ENCODE measurements at regions not wholly inside any gene's neighbourhood (a gene's known extent, or its start where the extent isn't known, plus 50 kb on each side); places are given as distances from the start of the nearest gene placed in this dataset.

- ATAC-seq: no peak
- DNase-seq: no peak
- H3K4me3 ChIP-seq (ENCODE audit: low read length): no peak overlapping the region
- H3K4me1 ChIP-seq (ENCODE audit: control insufficient read depth, insufficient read depth, low read length): no peaks in the 10 kb centered on the region
- WGBS: 88% methylated on average over 2 of the region's 2 CpGs
- no peaks in the 10 kb centered on the region for H3K27me3 ChIP-seq (ENCODE audit: control insufficient read depth, insufficient read depth)
- intact Hi-C loops (cut with DNase I): no loop called here
- no peak overlapping the region for H3K27ac ChIP-seq (ENCODE audit: low read length)
- H3K9me3 ChIP-seq (ENCODE audit: control insufficient read depth, low read length): no peaks in the 10 kb centered on the region
These were observed 415.1 kb downstream of the INHBA start for GRCh38 chr7:41287559-41288335.

- Histone ChIP-seq H3K4me3 (ENCODE audit: low read length) (no peak overlapping the region), H3K27ac (ENCODE audit: low read length) (no peak overlapping the region), H3K27me3 (ENCODE audit: control insufficient read depth, insufficient read depth) (no peaks in the 10 kb centered on the region), H3K4me1 (ENCODE audit: control insufficient read depth, insufficient read depth, low read length) (no peaks in the 10 kb centered on the region), H3K9me3 (ENCODE audit: control insufficient read depth, low read length) (no peaks in the 10 kb centered on the region)
- DNase-seq (no peak), ATAC-seq (no peak)
- WGBS: 84% methylated on average over 5 of the region's 5 CpGs
- intact Hi-C loops (cut with DNase I): no loop called here
These were observed 422.4 kb downstream of the INHBA start for GRCh38 chr7:41280491-41280890.

DNA sequence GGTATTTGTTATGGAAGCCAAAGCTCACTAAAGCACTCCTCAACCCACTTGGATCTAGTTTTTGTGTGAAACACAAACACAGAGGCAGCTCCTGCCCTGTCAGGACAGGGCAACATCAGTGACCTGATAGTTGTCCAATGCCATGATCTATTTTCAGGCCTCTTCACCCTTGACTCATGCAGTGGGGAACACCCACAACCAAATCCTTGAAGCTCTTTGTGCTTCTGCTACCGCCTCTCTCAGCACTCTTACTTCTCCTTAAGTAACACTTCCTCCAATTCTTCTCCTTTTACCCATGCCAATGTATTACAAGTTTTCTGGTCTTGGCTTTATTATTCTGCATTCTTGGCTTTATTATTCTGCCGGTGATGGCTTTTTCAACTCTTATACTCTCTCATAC is 425.3 kb downstream of the INHBA start:
- DNase-seq (no peak), ATAC-seq (no peak)
- H3K4me1 ChIP-seq (ENCODE audit: control insufficient read depth, insufficient read depth, low read length): no peaks in the 10 kb centered on the region
- WGBS: 80% methylated on average over 2 of the region's 2 CpGs
- no peaks in the 10 kb centered on the region for H3K9me3 ChIP-seq (ENCODE audit: control insufficient read depth, low read length)
- intact Hi-C loops (cut with DNase I): no loop called here
- H3K4me3 ChIP-seq (ENCODE audit: low read length): no peak overlapping the region
- no peak overlapping the region for H3K27ac ChIP-seq (ENCODE audit: low read length)
- no peaks in the 10 kb centered on the region for H3K27me3 ChIP-seq (ENCODE audit: control insufficient read depth, insufficient read depth)

- ATAC-seq (no peak), DNase-seq (no peak)
- H3K9me3 ChIP-seq (ENCODE audit: control insufficient read depth, low read length): no peaks in the 10 kb centered on the region
- 90% methylated on average over 9 of the region's 9 CpGs for WGBS
- no peak overlapping the region for H3K4me3 ChIP-seq (ENCODE audit: low read length)
- no peak overlapping the region for H3K27ac ChIP-seq (ENCODE audit: low read length)
- no peaks in the 10 kb centered on the region for H3K27me3 ChIP-seq (ENCODE audit: control insufficient read depth, insufficient read depth)
- intact Hi-C loops (cut with DNase I): no loop called here
- no peaks in the 10 kb centered on the region for H3K4me1 ChIP-seq (ENCODE audit: control insufficient read depth, insufficient read depth, low read length)
These were observed 427.6 kb downstream of the INHBA start for GRCh38 chr7:41275255-41275654.

GRCh38 chr7:41274179-41274578 is 428.7 kb downstream of the INHBA start:
- Histone ChIP-seq H3K27ac (ENCODE audit: low read length) (no peak overlapping the region), H3K27me3 (ENCODE audit: control insufficient read depth, insufficient read depth) (no peaks in the 10 kb centered on the region), H3K4me3 (ENCODE audit: low read length) (no peak overlapping the region), H3K9me3 (ENCODE audit: control insufficient read depth, low read length) (no peaks in the 10 kb centered on the region), H3K4me1 (ENCODE audit: control insufficient read depth, insufficient read depth, low read length) (no peaks in the 10 kb centered on the region)
- DNase-seq (no peak), ATAC-seq (no peak)
- 45% methylated on average over 5 of the region's 5 CpGs for WGBS
- intact Hi-C loops (cut with DNase I): no loop called here

DNA sequence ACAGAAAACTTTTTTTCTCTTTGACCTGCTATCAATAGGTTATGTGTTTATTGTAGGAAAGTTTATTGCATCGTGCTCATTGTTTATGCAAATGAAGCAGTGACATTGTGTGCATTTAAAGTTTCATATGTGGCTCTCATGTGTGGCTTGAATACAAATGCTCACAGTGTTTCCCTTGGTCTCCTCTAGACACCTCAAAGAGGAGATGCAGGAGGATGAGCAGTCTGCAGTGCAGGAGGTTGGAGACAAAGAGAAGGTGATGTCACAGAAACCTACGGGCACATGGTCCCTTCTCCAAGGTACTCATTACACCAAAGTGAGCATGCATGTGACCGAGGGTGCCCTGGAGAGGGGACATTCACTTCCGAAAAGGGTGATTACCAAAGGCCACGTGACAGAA is 430.2 kb downstream of the INHBA start:
- Histone ChIP-seq H3K4me1 (ENCODE audit: control insufficient read depth, insufficient read depth, low read length) (no peaks in the 10 kb centered on the region), H3K9me3 (ENCODE audit: control insufficient read depth, low read length) (no peaks in the 10 kb centered on the region), H3K4me3 (ENCODE audit: low read length) (no peak overlapping the region), H3K27me3 (ENCODE audit: control insufficient read depth, insufficient read depth) (no peaks in the 10 kb centered on the region), H3K27ac (ENCODE audit: low read length) (no peak overlapping the region)
- no peak for DNase-seq
- no peak for ATAC-seq
- intact Hi-C loops (cut with DNase I): no loop called here
- 90% methylated on average over 5 of the region's 5 CpGs for WGBS

DNA sequence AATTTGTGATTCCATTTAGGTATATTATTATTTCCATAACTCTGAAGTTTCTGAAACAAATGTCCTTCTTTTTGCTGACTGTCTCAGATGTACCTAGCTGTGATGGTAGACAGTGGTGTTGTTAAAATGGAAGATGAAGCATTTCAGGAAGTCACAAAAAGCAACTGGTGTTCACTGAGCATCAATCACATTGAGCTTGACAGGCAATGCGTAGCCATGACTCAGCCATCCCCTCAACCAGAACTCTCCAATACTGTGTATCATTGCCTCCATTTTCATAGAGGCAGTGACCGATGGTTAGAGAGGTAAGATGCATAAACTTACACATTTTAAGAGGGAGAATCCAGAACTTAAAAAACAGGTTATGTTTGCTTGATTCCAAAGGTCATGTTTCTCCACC is 434.0 kb downstream of the INHBA start:
- ATAC-seq (no peak), DNase-seq (no peak)
- intact Hi-C loops (cut with DNase I): no loop called here
- Histone ChIP-seq H3K27ac (ENCODE audit: low read length) (no peak overlapping the region), H3K4me1 (ENCODE audit: control insufficient read depth, insufficient read depth, low read length) (no peaks in the 10 kb centered on the region), H3K27me3 (ENCODE audit: control insufficient read depth, insufficient read depth) (no peaks in the 10 kb centered on the region), H3K4me3 (ENCODE audit: low read length) (no peak overlapping the region), H3K9me3 (ENCODE audit: control insufficient read depth, low read length) (no peaks in the 10 kb centered on the region)
- WGBS: 91% methylated on average over 2 of the region's 2 CpGs

- Histone ChIP-seq H3K9me3 (ENCODE audit: control insufficient read depth, low read length) (no peaks in the 10 kb centered on the region), H3K27ac (ENCODE audit: low read length) (no peak overlapping the region), H3K4me3 (ENCODE audit: low read length) (no peak overlapping the region), H3K4me1 (ENCODE audit: control insufficient read depth, insufficient read depth, low read length) (no peaks in the 10 kb centered on the region), H3K27me3 (ENCODE audit: control insufficient read depth, insufficient read depth) (no peaks in the 10 kb centered on the region)
- intact Hi-C loops (cut with DNase I): no loop called here
- WGBS: 51% methylated on average over 4 of the region's 4 CpGs
- no peak for ATAC-seq
- DNase-seq: no peak
These were observed 441.8 kb downstream of the INHBA start for GRCh38 chr7:41261080-41261479.

DNA sequence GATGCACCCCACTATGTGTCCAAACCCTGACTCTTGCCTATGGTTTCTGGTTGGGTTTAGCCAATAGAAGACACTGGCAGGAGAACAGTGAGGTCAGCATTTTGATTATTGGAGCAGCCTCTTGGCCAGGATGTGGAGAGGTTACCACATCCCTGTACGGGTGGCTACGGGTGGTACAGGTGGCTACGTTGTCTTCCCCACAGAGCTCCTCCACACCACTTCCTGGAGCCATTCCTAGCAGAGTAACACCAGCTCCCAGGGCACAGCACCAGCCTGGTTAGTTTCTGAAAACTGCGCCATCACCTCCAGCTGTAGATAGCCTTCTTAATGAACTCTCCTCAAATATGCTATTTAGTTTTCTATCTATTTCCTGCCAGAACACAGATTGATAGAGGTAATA is 445.2 kb downstream of the INHBA start:
- H3K4me1 ChIP-seq (ENCODE audit: control insufficient read depth, insufficient read depth, low read length): no peaks in the 10 kb centered on the region
- intact Hi-C loops (cut with DNase I): no loop called here
- no peaks in the 10 kb centered on the region for H3K27me3 ChIP-seq (ENCODE audit: control insufficient read depth, insufficient read depth)
- H3K27ac ChIP-seq (ENCODE audit: low read length): no peak overlapping the region
- H3K9me3 ChIP-seq (ENCODE audit: control insufficient read depth, low read length): no peaks in the 10 kb centered on the region
- DNase-seq: no peak
- 73% methylated on average over 4 of the region's 4 CpGs for WGBS
- ATAC-seq: no peak
- H3K4me3 ChIP-seq (ENCODE audit: low read length): no peak overlapping the region

- intact Hi-C loops (cut with DNase I): no loop called here
- H3K27me3 ChIP-seq (ENCODE audit: control insufficient read depth, insufficient read depth): no peaks in the 10 kb centered on the region
- H3K4me1 ChIP-seq (ENCODE audit: control insufficient read depth, insufficient read depth, low read length): no peaks in the 10 kb centered on the region
- no peak overlapping the region for H3K27ac ChIP-seq (ENCODE audit: low read length)
- 48% methylated on average over 5 of the region's 5 CpGs for WGBS
- H3K9me3 ChIP-seq (ENCODE audit: control insufficient read depth, low read length): no peaks in the 10 kb centered on the region
- no peak overlapping the region for H3K4me3 ChIP-seq (ENCODE audit: low read length)
- DNase-seq (no peak), ATAC-seq (no peak)
These were observed 446.5 kb downstream of the INHBA start for GRCh38 chr7:41256186-41256945.

- no peak overlapping the region for H3K27ac ChIP-seq (ENCODE audit: low read length)
- intact Hi-C loops (cut with DNase I): no loop called here
- H3K9me3 ChIP-seq (ENCODE audit: control insufficient read depth, low read length): no peaks in the 10 kb centered on the region
- no peaks in the 10 kb centered on the region for H3K4me1 ChIP-seq (ENCODE audit: control insufficient read depth, insufficient read depth, low read length)
- no peaks in the 10 kb centered on the region for H3K27me3 ChIP-seq (ENCODE audit: control insufficient read depth, insufficient read depth)
- 53% methylated on average over 2 of the region's 2 CpGs for WGBS
- no peak overlapping the region for H3K4me3 ChIP-seq (ENCODE audit: low read length)
- DNase-seq (no peak), ATAC-seq (no peak)
These were observed 447.2 kb downstream of the INHBA start for GRCh38 chr7:41255716-41256115.

Measured in right cardiac atrium (tissue), 5 donors.